Panc1 (cell line): ENCODE measurements at regions not wholly inside any gene's neighbourhood (a gene's known extent, or its start where the extent isn't known, plus 50 kb on each side); places are given as distances from the start of the nearest gene placed in this dataset.

Experiments used
- ATAC-seq: fragments of 200-7000 bp; cut with Tn5 transposase; 2 replicates; pipeline ENCODE4 v1.9.1; 2020; ENCODE audit warnings: mild to moderate bottlenecking, moderate library complexity
- BruUV-seq: library from RNA; stranded (reverse); fragments of 400-500 nt; replicated peaks from 2 replicates; lab custom pipeline; 2021; lab: Mats Ljungman, UMichigan
- CTCF ChIA-PET: fragments of 300-600 bp; sonication (Branson Sonifier 250); formaldehyde crosslinking; loops from one replicate; lab custom pipeline; 2022; ENCODE audit warnings: antibody characterized with exemption; lab: Charles Lee
- POLR2A ChIA-PET: fragments of 300-600 bp; sonication (Branson Sonifier 250); formaldehyde crosslinking; loops from one replicate; lab custom pipeline; 2022; ENCODE audit warnings: antibody characterized with exemption; lab: Charles Lee
- DNase-seq: peaks from one replicate; pipeline ENCODE4 v3.0.0-alpha.2; 2010; ENCODE audit warnings: low read depth, low spot score
- H3K27ac ChIP-seq: 2 replicates; pipeline ENCODE4 v1.5.1; 2011; ENCODE audit warnings: mild to moderate bottlenecking, low read length, inconsistent platforms
- H3K27me3 ChIP-seq: fragments of 200-500 bp; sonication (Bioruptor generic); 2 replicates; pipeline ENCODE4 v1.6.0; 2014; ENCODE audit warnings: low read length, inconsistent platforms; ENCODE audit not compliant: control insufficient read depth, insufficient read depth
- H3K36me3 ChIP-seq: fragments of 200-500 bp; sonication (Bioruptor generic); 2 replicates; pipeline ENCODE4 v1.5.1; 2014; ENCODE audit warnings: inconsistent platforms, mild to moderate bottlenecking, low read length, moderate library complexity; ENCODE audit not compliant: control insufficient read depth, insufficient read depth
- H3K4me1 ChIP-seq: 2 replicates; pipeline ENCODE4 v1.5.1; 2011; ENCODE audit warnings: inconsistent platforms, mild to moderate bottlenecking, low read length, moderate library complexity; ENCODE audit not compliant: control insufficient read depth, insufficient read depth
- H3K4me3 ChIP-seq, 2 experiments: 2 replicates each; pipeline ENCODE4 v1.5.1; 2011 to 2012; ENCODE audit warnings: low read depth in 2 of 2, low read length in 2 of 2, mild to moderate bottlenecking in 2 of 2, inconsistent platforms in 1 of 2, moderate library complexity in 1 of 2
- H3K9me3 ChIP-seq: fragments of 200-500 bp; sonication (Bioruptor generic); 2 replicates; pipeline ENCODE4 v1.5.1; 2014; ENCODE audit warnings: low read depth, mild to moderate bottlenecking, inconsistent platforms, low read length, moderate library complexity; ENCODE audit not compliant: control insufficient read depth, insufficient read depth
- POLR2AphosphoS5 ChIP-seq: IDR thresholded peaks from 2 replicates; pipeline ENCODE4 v1.6.1; 2012; ENCODE audit warnings: mild to moderate bottlenecking, low read depth, low read length, moderate library complexity
- SIN3A ChIP-seq: IDR thresholded peaks from 2 replicates; pipeline ENCODE4 v1.6.1; 2012; ENCODE audit warnings: low read depth, mild to moderate bottlenecking, low read length, moderate library complexity, borderline replicate concordance; ENCODE audit not compliant: insufficient read depth
- TCF7L2 ChIP-seq: IDR thresholded peaks from 2 replicates; pipeline ENCODE4 v1.6.1; 2011; ENCODE audit warnings: mild to moderate bottlenecking, low read depth, low read length, inconsistent platforms
- in situ Hi-C: cut with HindIII; loops from 2 replicates; pipeline ENCODE4 v1.10.0; 2016; ENCODE audit warnings: low sequenced_read_pairs, low pct_unique_long_range_greater_than_20kb
- intact Hi-C: fragments of 100-400 bp; cut with micrococcal nuclease; formaldehyde crosslinking; loops from one replicate; pipeline ENCODE4 v1.10.0; 2022; ENCODE audit not compliant: unreplicated experiment
- TF ChIP-seq, protein P1 (sequence below): fragments of 450-650 bp; IDR thresholded peaks from 2 replicates; pipeline ENCODE4 v1.5.1; 2017; ENCODE audit warnings: mild to moderate bottlenecking
- TF ChIP-seq, protein P2 (sequence below), 2 experiments: IDR thresholded peaks; 2 replicates each; pipeline ENCODE4 v1.6.1; 2011 to 2012; ENCODE audit warnings: low read depth in 2 of 2, control low read depth in 1 of 2, low read length in 1 of 2, mild to moderate bottlenecking in 1 of 2, moderate library complexity in 1 of 2; ENCODE audit not compliant: insufficient read depth in 1 of 2

- intact Hi-C loops (no loop called here), in situ Hi-C loops (no loop called here)
- ATAC-seq (no peak), DNase-seq (no peak)
- H3K4me3 ChIP-seq = no peak overlapping the region
- POLR2A ChIA-PET = no interaction called here
- no peaks in the 10 kb centered on the region for H3K36me3 ChIP-seq
- H3K4me1 ChIP-seq = no peaks in the 10 kb centered on the region
- no peak overlapping the region for H3K27ac ChIP-seq
- CTCF ChIA-PET = no interaction called here
- H3K9me3 ChIP-seq = no peaks in the 10 kb centered on the region
- no TSS peak for BruUV-seq
- TF ChIP-seq POLR2AphosphoS5 (no peak), SIN3A (no peak), TCF7L2 (no peak)
- TF ChIP-seq, protein P1, sequence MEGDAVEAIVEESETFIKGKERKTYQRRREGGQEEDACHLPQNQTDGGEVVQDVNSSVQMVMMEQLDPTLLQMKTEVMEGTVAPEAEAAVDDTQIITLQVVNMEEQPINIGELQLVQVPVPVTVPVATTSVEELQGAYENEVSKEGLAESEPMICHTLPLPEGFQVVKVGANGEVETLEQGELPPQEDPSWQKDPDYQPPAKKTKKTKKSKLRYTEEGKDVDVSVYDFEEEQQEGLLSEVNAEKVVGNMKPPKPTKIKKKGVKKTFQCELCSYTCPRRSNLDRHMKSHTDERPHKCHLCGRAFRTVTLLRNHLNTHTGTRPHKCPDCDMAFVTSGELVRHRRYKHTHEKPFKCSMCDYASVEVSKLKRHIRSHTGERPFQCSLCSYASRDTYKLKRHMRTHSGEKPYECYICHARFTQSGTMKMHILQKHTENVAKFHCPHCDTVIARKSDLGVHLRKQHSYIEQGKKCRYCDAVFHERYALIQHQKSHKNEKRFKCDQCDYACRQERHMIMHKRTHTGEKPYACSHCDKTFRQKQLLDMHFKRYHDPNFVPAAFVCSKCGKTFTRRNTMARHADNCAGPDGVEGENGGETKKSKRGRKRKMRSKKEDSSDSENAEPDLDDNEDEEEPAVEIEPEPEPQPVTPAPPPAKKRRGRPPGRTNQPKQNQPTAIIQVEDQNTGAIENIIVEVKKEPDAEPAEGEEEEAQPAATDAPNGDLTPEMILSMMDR = no peak
- TF ChIP-seq, protein P2, sequence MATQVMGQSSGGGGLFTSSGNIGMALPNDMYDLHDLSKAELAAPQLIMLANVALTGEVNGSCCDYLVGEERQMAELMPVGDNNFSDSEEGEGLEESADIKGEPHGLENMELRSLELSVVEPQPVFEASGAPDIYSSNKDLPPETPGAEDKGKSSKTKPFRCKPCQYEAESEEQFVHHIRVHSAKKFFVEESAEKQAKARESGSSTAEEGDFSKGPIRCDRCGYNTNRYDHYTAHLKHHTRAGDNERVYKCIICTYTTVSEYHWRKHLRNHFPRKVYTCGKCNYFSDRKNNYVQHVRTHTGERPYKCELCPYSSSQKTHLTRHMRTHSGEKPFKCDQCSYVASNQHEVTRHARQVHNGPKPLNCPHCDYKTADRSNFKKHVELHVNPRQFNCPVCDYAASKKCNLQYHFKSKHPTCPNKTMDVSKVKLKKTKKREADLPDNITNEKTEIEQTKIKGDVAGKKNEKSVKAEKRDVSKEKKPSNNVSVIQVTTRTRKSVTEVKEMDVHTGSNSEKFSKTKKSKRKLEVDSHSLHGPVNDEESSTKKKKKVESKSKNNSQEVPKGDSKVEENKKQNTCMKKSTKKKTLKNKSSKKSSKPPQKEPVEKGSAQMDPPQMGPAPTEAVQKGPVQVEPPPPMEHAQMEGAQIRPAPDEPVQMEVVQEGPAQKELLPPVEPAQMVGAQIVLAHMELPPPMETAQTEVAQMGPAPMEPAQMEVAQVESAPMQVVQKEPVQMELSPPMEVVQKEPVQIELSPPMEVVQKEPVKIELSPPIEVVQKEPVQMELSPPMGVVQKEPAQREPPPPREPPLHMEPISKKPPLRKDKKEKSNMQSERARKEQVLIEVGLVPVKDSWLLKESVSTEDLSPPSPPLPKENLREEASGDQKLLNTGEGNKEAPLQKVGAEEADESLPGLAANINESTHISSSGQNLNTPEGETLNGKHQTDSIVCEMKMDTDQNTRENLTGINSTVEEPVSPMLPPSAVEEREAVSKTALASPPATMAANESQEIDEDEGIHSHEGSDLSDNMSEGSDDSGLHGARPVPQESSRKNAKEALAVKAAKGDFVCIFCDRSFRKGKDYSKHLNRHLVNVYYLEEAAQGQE (IDR thresholded peaks at IDR 0.05; ENCODE audit: insufficient read depth in 1 of 2, low read depth in 2 of 2, low read length in 1 of 2) = no peak
- no peaks in the 10 kb centered on the region for H3K27me3 ChIP-seq
Measured at GRCh38 chr3:25985621-25986020, 195.7 kb downstream of the OXSM start.

DNA sequence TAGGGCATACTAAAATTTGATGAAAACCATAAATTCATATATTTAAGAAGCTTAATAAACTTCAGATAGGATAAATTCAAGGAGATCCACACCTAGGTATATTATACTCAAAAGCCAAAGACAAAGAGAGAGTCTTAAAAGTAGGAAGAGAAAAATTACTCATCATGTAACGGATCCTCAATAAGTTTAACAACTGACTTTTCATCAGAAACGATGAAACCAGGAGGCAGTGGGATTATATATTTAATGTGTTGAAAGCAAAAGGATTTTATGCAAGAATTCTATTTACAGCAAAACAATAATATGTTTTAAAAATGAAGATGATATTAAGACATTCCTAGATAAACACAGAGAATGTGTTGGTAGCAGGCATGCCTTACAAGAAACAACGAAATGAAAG is 202.7 kb downstream of the OXSM start:
- Histone ChIP-seq H3K27ac (no peak overlapping the region), H3K36me3 (no peaks in the 10 kb centered on the region), H3K9me3 (no peaks in the 10 kb centered on the region), H3K4me1 (no peaks in the 10 kb centered on the region), H3K27me3 (no peaks in the 10 kb centered on the region), H3K4me3 (no peak overlapping the region)
- TF ChIP-seq, protein P2 (IDR thresholded peaks at IDR 0.05; ENCODE audit: insufficient read depth in 1 of 2, low read depth in 2 of 2, low read length in 1 of 2) = no peak
- TF ChIP-seq TCF7L2 (no peak), SIN3A (no peak), POLR2AphosphoS5 (no peak)
- TF ChIP-seq, protein P1 = no peak
- ChIA-PET CTCF (no interaction called here), POLR2A (no interaction called here)
- in situ Hi-C loops (no loop called here), intact Hi-C loops (no loop called here)
- no peak for DNase-seq
- ATAC-seq = no peak
- no TSS peak for BruUV-seq
